Neural crest cell (in vitro differentiated cells): ENCODE measurements at regions not wholly inside any gene's neighbourhood (a gene's known extent, or its start where the extent isn't known, plus 50 kb on each side); places are given as distances from the start of the nearest gene placed in this dataset.

Source experiments
- DNase-seq: peaks from one replicate; pipeline ENCODE4 v3.0.0; 2021; ENCODE audit warnings: low read depth, mixed read lengths, low spot score
- H3K27ac Mint-ChIP-seq: one replicate; pipeline ENCODE4 v1.8.0; 2021; ENCODE audit warnings: mild to moderate bottlenecking, mixed read lengths; ENCODE audit not compliant: unreplicated experiment
- H3K27me3 Mint-ChIP-seq: 2 replicates; pipeline ENCODE4 v1.8.0; 2021; ENCODE audit warnings: low read depth, mild to moderate bottlenecking, mixed read lengths
- H3K36me3 Mint-ChIP-seq: 2 replicates; pipeline ENCODE4 v1.8.0; 2021; ENCODE audit warnings: low read depth, mild to moderate bottlenecking, mixed read lengths
- H3K4me1 Mint-ChIP-seq: 2 replicates; pipeline ENCODE4 v1.8.0; 2021; ENCODE audit warnings: mixed read lengths
- H3K4me3 Mint-ChIP-seq: one replicate; pipeline ENCODE4 v1.8.0; 2021; ENCODE audit warnings: mild to moderate bottlenecking, mixed read lengths
- H3K9me3 Mint-ChIP-seq: 2 replicates; pipeline ENCODE4 v1.8.0; 2021; ENCODE audit warnings: mixed read lengths
- CTCF ChIP-seq: fragments of 200-600 bp; sonication (generic); conservative IDR thresholded peaks from 2 replicates; pipeline ENCODE4 v1.5.0; 2021; ENCODE audit warnings: antibody characterized with exemption, mild to moderate bottlenecking

- H3K27me3 Mint-ChIP-seq = no peaks in the 10 kb centered on the region
- no peak for DNase-seq
- no peak for TF ChIP-seq CTCF
- no peak overlapping the region for H3K27ac Mint-ChIP-seq
- no peak overlapping the region for H3K4me3 Mint-ChIP-seq
- peaks cover 3% of the 10 kb centered on the region for H3K9me3 Mint-ChIP-seq
- H3K4me1 Mint-ChIP-seq = peaks cover 35% of the 10 kb centered on the region
- H3K36me3 Mint-ChIP-seq = no peaks in the 10 kb centered on the region
Measured at GRCh38 chr11:92670308-92670890, 299.1 kb upstream of the MTNR1B start.

- H3K9me3 Mint-ChIP-seq = peaks cover 3% of the 10 kb centered on the region
- H3K36me3 Mint-ChIP-seq = no peaks in the 10 kb centered on the region
- peaks cover 40% of the 10 kb centered on the region for H3K4me1 Mint-ChIP-seq
- no peaks in the 10 kb centered on the region for H3K27me3 Mint-ChIP-seq
- no peak overlapping the region for H3K27ac Mint-ChIP-seq
- H3K4me3 Mint-ChIP-seq = no peak overlapping the region
- DNase-seq = no peak
- no peak for TF ChIP-seq CTCF
Measured at GRCh38 chr11:92671081-92671480, 298.4 kb upstream of the MTNR1B start.

- Mint-ChIP-seq H3K4me3 (no peak overlapping the region), H3K9me3 (peaks cover 3% of the 10 kb centered on the region), H3K36me3 (peaks cover 12% of the 10 kb centered on the region), H3K27ac (no peak overlapping the region), H3K27me3 (no peaks in the 10 kb centered on the region), H3K4me1 (peaks cover 7% of the 10 kb centered on the region)
- TF ChIP-seq CTCF = no peak
- no peak for DNase-seq
Measured at GRCh38 chr11:92675303-92675702, 294.1 kb upstream of the MTNR1B start.

GRCh38 chr11:92675810-92676209 lies 293.6 kb upstream of the MTNR1B start:
- H3K36me3 Mint-ChIP-seq = peaks cover 12% of the 10 kb centered on the region
- H3K4me3 Mint-ChIP-seq = no peak overlapping the region
- no peaks in the 10 kb centered on the region for H3K27me3 Mint-ChIP-seq
- peaks cover 4% of the 10 kb centered on the region for H3K4me1 Mint-ChIP-seq
- H3K9me3 Mint-ChIP-seq = peaks cover 3% of the 10 kb centered on the region
- TF ChIP-seq CTCF = no peak
- H3K27ac Mint-ChIP-seq = no peak overlapping the region
- no peak for DNase-seq

GRCh38 chr11:92678008-92678611 lies 291.3 kb upstream of the MTNR1B start:
- H3K4me3 Mint-ChIP-seq = no peak overlapping the region
- no peak for DNase-seq
- no peaks in the 10 kb centered on the region for H3K27me3 Mint-ChIP-seq
- no peak overlapping the region for H3K27ac Mint-ChIP-seq
- H3K9me3 Mint-ChIP-seq = peaks cover 3% of the 10 kb centered on the region
- no peak for TF ChIP-seq CTCF
- H3K36me3 Mint-ChIP-seq = peaks cover 12% of the 10 kb centered on the region
- H3K4me1 Mint-ChIP-seq = peaks cover 18% of the 10 kb centered on the region
